Endodermal cell (in vitro differentiated cells): ENCODE measurements at regions not wholly inside any gene's neighbourhood (a gene's known extent, or its start where the extent isn't known, plus 50 kb on each side); places are given as distances from the start of the nearest gene placed in this dataset.

Experiments
- DNase-seq: peaks from one replicate; pipeline ENCODE4 v3.0.0-alpha.2; 2017
- H3K27ac ChIP-seq: 2 replicates; pipeline ENCODE4 v1.5.1; 2013; ENCODE audit warnings: mild to moderate bottlenecking, low read depth, low read length, moderate library complexity
- H3K27me3 ChIP-seq: 2 replicates; pipeline ENCODE4 v1.6.1; 2013; ENCODE audit warnings: mild to moderate bottlenecking, low read length, moderate library complexity; ENCODE audit not compliant: insufficient read depth, control insufficient read depth, poor library complexity, severe bottlenecking
- H3K36me3 ChIP-seq: 2 replicates; pipeline ENCODE4 v1.7.0; 2013; ENCODE audit warnings: mild to moderate bottlenecking, low read length, moderate library complexity; ENCODE audit not compliant: control insufficient read depth, insufficient read depth
- H3K4me1 ChIP-seq: one replicate; pipeline ENCODE4 v1.7.0; 2013; ENCODE audit warnings: low read length; ENCODE audit not compliant: control insufficient read depth, insufficient read depth
- H3K4me3 ChIP-seq: 2 replicates; pipeline ENCODE4 v1.5.1; 2013; ENCODE audit warnings: mild to moderate bottlenecking, low read length, moderate library complexity
- H3K9ac ChIP-seq: 2 replicates; pipeline ENCODE4 v1.6.1; 2013; ENCODE audit warnings: mild to moderate bottlenecking, low read length, moderate library complexity; ENCODE audit not compliant: poor library complexity, severe bottlenecking; ENCODE audit errors: extremely low read depth
- H3K9me3 ChIP-seq: 2 replicates; pipeline ENCODE4 v1.6.1; 2013; ENCODE audit warnings: mild to moderate bottlenecking, low read length, moderate library complexity; ENCODE audit not compliant: control insufficient read depth
- H3K27ac Mint-ChIP-seq: 2 replicates; pipeline ENCODE4 v1.8.0; 2020; ENCODE audit warnings: mixed read lengths
- H3K27me3 Mint-ChIP-seq: 2 replicates; pipeline ENCODE4 v1.8.0; 2021; ENCODE audit warnings: mild to moderate bottlenecking, mixed read lengths; ENCODE audit not compliant: insufficient read depth
- H3K36me3 Mint-ChIP-seq: 2 replicates; pipeline ENCODE4 v1.8.0; 2020; ENCODE audit warnings: low read depth, mixed read lengths
- H3K4me1 Mint-ChIP-seq: 2 replicates; pipeline ENCODE4 v1.8.0; 2020; ENCODE audit warnings: mixed read lengths
- H3K4me3 Mint-ChIP-seq: 2 replicates; pipeline ENCODE4 v1.8.0; 2020; ENCODE audit warnings: mild to moderate bottlenecking, moderate library complexity, mixed read lengths
- H3K9me3 Mint-ChIP-seq: 2 replicates; pipeline ENCODE4 v1.8.0; 2020; ENCODE audit warnings: mild to moderate bottlenecking, mixed read lengths
- CTCF ChIP-seq: fragments of 200-600 bp; sonication (generic); conservative IDR thresholded peaks from 2 replicates; pipeline ENCODE4 v1.5.0; 2021; ENCODE audit warnings: antibody characterized with exemption, mild to moderate bottlenecking
- WGBS, 2 experiments: methylation state at CpG; one replicate each; pipeline versions ENCODE4 v1.1.5 to v1.1.7; 2013; ENCODE audit warnings: missing lambda C conversion rate in 2 of 2, mixed read lengths in 1 of 2; ENCODE audit not compliant: insufficient coverage in 1 of 2, insufficient read length in 1 of 2; 5-methylcytosine and 5-hydroxymethylcytosine counted together

DNA sequence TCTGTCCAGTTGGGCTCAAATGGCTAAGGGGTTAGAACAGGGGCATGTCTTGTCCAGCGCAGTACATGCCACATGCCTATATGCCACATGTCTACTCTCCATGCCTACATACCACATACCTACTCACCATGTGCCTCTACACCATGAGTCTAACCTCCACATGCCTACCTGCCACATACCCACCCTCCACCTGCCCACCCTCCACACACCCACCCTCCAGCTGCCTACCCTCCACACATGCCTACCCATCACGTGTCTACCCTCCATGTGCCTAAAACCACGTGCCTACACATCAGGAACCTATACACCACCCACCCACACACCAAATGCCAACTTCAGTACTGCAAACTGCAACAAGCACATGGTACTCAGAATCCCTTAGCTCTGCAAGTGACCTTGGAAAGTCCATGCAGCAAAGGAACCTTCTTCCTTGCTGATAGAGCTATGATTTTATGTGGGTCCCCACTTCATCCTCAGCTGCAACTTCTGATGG, 113.0 kb upstream of the CST7 start:
- Mint-ChIP-seq H3K27me3 (peaks cover 6% of the 10 kb centered on the region), H3K36me3 (no peaks in the 10 kb centered on the region), H3K4me1 (peaks cover 16% of the 10 kb centered on the region), H3K27ac (no peak overlapping the region), H3K9me3 (no peaks in the 10 kb centered on the region), H3K4me3 (no peak overlapping the region)
- 82 to 89% methylated on average over 2 to 3 of the region's 3 CpGs for WGBS, 2 experiments
- Histone ChIP-seq H3K36me3 (no peaks in the 10 kb centered on the region), H3K4me3 (no peak overlapping the region), H3K27me3 (no peaks in the 10 kb centered on the region), H3K9ac (no peak overlapping the region), H3K9me3 (no peaks in the 10 kb centered on the region), H3K27ac (no peak overlapping the region), H3K4me1 (peaks cover 15% of the 10 kb centered on the region)
- DNase-seq = no peak
- TF ChIP-seq CTCF = no peak

- Histone ChIP-seq H3K27me3 (no peaks in the 10 kb centered on the region), H3K9ac (no peak overlapping the region), H3K9me3 (no peaks in the 10 kb centered on the region), H3K27ac (no peak overlapping the region), H3K36me3 (no peaks in the 10 kb centered on the region), H3K4me1 (peaks cover 12% of the 10 kb centered on the region), H3K4me3 (no peak overlapping the region)
- Mint-ChIP-seq H3K27ac (no peak overlapping the region), H3K36me3 (no peaks in the 10 kb centered on the region), H3K4me3 (no peak overlapping the region), H3K27me3 (peaks cover 6% of the 10 kb centered on the region), H3K9me3 (no peaks in the 10 kb centered on the region), H3K4me1 (peaks cover 13% of the 10 kb centered on the region)
- no peak for TF ChIP-seq CTCF
- DNase-seq = peak; percentile 41
- 84 to 100% methylated on average over 1 to 9 of the region's 9 CpGs for WGBS, 2 experiments
Measured at GRCh38 chr20:24836661-24837299, 112.3 kb upstream of the CST7 start.

GRCh38 chr20:24837781-24838450, 111.2 kb upstream of the CST7 start:
- no peak for TF ChIP-seq CTCF
- Mint-ChIP-seq H3K36me3 (no peaks in the 10 kb centered on the region), H3K27me3 (peaks cover 2% of the 10 kb centered on the region), H3K4me1 (peaks cover 22% of the 10 kb centered on the region), H3K4me3 (no peak overlapping the region), H3K27ac (no peak overlapping the region), H3K9me3 (no peaks in the 10 kb centered on the region)
- H3K27me3 ChIP-seq = no peaks in the 10 kb centered on the region
- H3K9me3 ChIP-seq = no peaks in the 10 kb centered on the region
- 93 to 97% methylated on average over 5 to 7 of the region's 7 CpGs for WGBS, 2 experiments
- H3K9ac ChIP-seq = no peak overlapping the region
- H3K4me1 ChIP-seq = peaks cover 17% of the 10 kb centered on the region
- peak; percentile 42 for DNase-seq
- H3K36me3 ChIP-seq = no peaks in the 10 kb centered on the region
- no peak overlapping the region for H3K4me3 ChIP-seq
- no peak overlapping the region for H3K27ac ChIP-seq
